HG03280 (cell line): ENCODE measurements at regions not wholly inside any gene's neighbourhood (a gene's known extent, or its start where the extent isn't known, plus 50 kb on each side); places are given as distances from the start of the nearest gene placed in this dataset.

ENCODE experiments used
- ATAC-seq: cut with Tn5 transposase; IDR thresholded peaks from one replicate; pipeline ENCODE4 v1.9.1; 2021; ENCODE audit warnings: mild to moderate bottlenecking, moderate library complexity; ENCODE audit not compliant: unreplicated experiment

- no peak for ATAC-seq
These were observed 244.1 kb downstream of the PTEN start for GRCh38 chr10:88107296-88108097.

GRCh38 chr10:88108115-88108610, 244.7 kb downstream of the PTEN start:
- no peak for ATAC-seq

- no peak for ATAC-seq
These were observed 246.9 kb downstream of the PTEN start for GRCh38 chr10:88110355-88110754.

GRCh38 chr10:88110822-88111221, 247.4 kb downstream of the PTEN start:
- no peak for ATAC-seq

- ATAC-seq: no peak
These were observed 247.9 kb downstream of the PTEN start for GRCh38 chr10:88111294-88111693.

GRCh38 chr10:88113232-88113631, 249.8 kb downstream of the PTEN start:
- ATAC-seq: no peak

GRCh38 chr10:88113657-88114272, 250.3 kb downstream of the PTEN start:
- ATAC-seq: no peak

GRCh38 chr10:88114368-88114767, 250.9 kb downstream of the PTEN start:
- no peak for ATAC-seq

GRCh38 chr10:88115407-88115806, 252.0 kb downstream of the PTEN start:
- ATAC-seq: no peak

- no peak for ATAC-seq
These were observed 252.5 kb downstream of the PTEN start for GRCh38 chr10:88115968-88116367.

GRCh38 chr10:88116481-88116880, 253.1 kb downstream of the PTEN start:
- no peak for ATAC-seq

GRCh38 chr10:88116971-88117626, 253.7 kb downstream of the PTEN start:
- no peak for ATAC-seq

GRCh38 chr10:88117869-88118632, 254.6 kb downstream of the PTEN start:
- ATAC-seq: no peak

- ATAC-seq: no peak
These were observed 255.3 kb downstream of the PTEN start for GRCh38 chr10:88118729-88119128.

GRCh38 chr10:88119160-88119559, 255.7 kb downstream of the PTEN start:
- no peak for ATAC-seq

GRCh38 chr10:88120075-88120474, 256.6 kb downstream of the PTEN start:
- ATAC-seq: no peak

GRCh38 chr10:88120599-88121333, 257.3 kb downstream of the PTEN start:
- ATAC-seq: no peak

GRCh38 chr10:88121361-88121760, 257.9 kb downstream of the PTEN start:
- no peak for ATAC-seq

- ATAC-seq: no peak
These were observed 258.7 kb downstream of the PTEN start for GRCh38 chr10:88122145-88122544.

GRCh38 chr10:88122576-88122975, 259.2 kb downstream of the PTEN start:
- ATAC-seq: no peak
